ENCODE measurements at regions not wholly inside any gene's neighbourhood (a gene's known extent, or its start where the extent isn't known, plus 50 kb on each side); places are given as distances from the start of the nearest gene placed in this dataset.

DNA sequence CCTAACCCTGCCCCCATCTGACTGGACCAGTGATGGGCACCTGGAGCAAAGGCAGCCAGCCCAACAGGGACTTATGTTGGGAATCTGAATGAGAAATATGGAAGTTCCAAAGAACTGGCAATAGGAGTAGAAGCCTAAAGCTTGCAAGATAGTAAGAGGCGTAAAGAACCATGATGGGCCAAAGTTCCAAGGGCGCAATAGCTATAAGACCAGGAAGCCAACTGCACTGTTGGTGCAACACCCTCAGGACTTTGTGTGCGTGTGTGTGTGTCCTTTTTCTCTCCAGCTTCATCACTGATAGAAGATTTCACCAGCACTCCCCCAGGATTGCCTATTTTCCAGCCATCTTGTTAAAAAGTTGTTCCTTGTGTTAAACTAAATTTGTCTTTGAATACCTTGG lies 92.8 kb downstream of the ZNF608 start:
- no peak for TF ChIP-seq POLR2AphosphoS5 (IDR thresholded peaks at IDR 0.05; ENCODE audit: borderline replicate concordance, low read depth, low read length)
- TF ChIP-seq EZH2 (IDR thresholded peaks at IDR 0.05): no peak
